CD4-positive, CD25-positive, alpha-beta regulatory T cell (primary cell): ENCODE measurements at regions not wholly inside any gene's neighbourhood (a gene's known extent, or its start where the extent isn't known, plus 50 kb on each side); places are given as distances from the start of the nearest gene placed in this dataset.

Experiments used
- ATAC-seq, 2 donors: fragments of 150-1000 bp; cut with Tn5 transposase; one replicate each; pipeline ENCODE4 v1.10.0; 2021; ENCODE audit warnings: low read depth in 2 of 2, moderate number of reproducible peaks in 2 of 2, moderate library complexity in 1 of 2
- DNase-seq, 3 donors: peaks; one replicate each; pipeline versions ENCODE4 v3.0.0 to v3.0.0-alpha.2; 2012 to 2022; ENCODE audit warnings: mixed read lengths in 1 of 3
- H3K27ac ChIP-seq: one replicate; pipeline ENCODE4 v1.7.0; 2013; ENCODE audit warnings: mild to moderate bottlenecking, low read length; ENCODE audit not compliant: insufficient read depth, poor library complexity, severe bottlenecking
- H3K27me3 ChIP-seq: one replicate; pipeline ENCODE4 v1.7.0; 2013; ENCODE audit warnings: low read length; ENCODE audit not compliant: control insufficient read depth, insufficient read depth
- H3K36me3 ChIP-seq: one replicate; pipeline ENCODE4 v1.7.0; 2013; ENCODE audit warnings: mild to moderate bottlenecking, low read length, moderate library complexity; ENCODE audit not compliant: control insufficient read depth, insufficient read depth
- H3K4me1 ChIP-seq: 2 replicates; pipeline ENCODE4 v1.7.0; 2013; ENCODE audit warnings: mild to moderate bottlenecking, low read length; ENCODE audit not compliant: insufficient read depth, control insufficient read depth, poor library complexity, severe bottlenecking
- H3K4me3 ChIP-seq: one replicate; pipeline ENCODE4 v1.7.0; 2013; ENCODE audit warnings: low read depth, mild to moderate bottlenecking, low read length, moderate library complexity
- H3K9me3 ChIP-seq, 2 experiments: 1 replicate in 1 of 2; 2 replicates in 1 of 2; pipeline ENCODE4 v1.7.0; 2013; ENCODE audit warnings: low read length in 2 of 2, mild to moderate bottlenecking in 1 of 2, moderate library complexity in 1 of 2; ENCODE audit not compliant: control insufficient read depth in 2 of 2
- H3K27ac Mint-ChIP-seq, 3 donors: one replicate each; pipeline ENCODE4 v1.8.0; 2020 to 2022; ENCODE audit warnings: mild to moderate bottlenecking in 3 of 3, mixed read lengths in 3 of 3, moderate library complexity in 2 of 3
- H3K27me3 Mint-ChIP-seq: one replicate; pipeline ENCODE4 v1.8.0; 2022; ENCODE audit warnings: mild to moderate bottlenecking, mixed read lengths
- H3K36me3 Mint-ChIP-seq: one replicate; pipeline ENCODE4 v1.8.0; 2020; ENCODE audit warnings: mixed read lengths
- H3K4me1 Mint-ChIP-seq, 4 donors: one replicate each; pipeline ENCODE4 v1.8.0; 2020 to 2022; ENCODE audit warnings: mixed read lengths in 4 of 4, mild to moderate bottlenecking in 1 of 4
- H3K4me3 Mint-ChIP-seq, 4 donors: one replicate each; pipeline ENCODE4 v1.8.0; 2020 to 2022; ENCODE audit warnings: mild to moderate bottlenecking in 4 of 4, mixed read lengths in 4 of 4, moderate library complexity in 3 of 4
- H3K9me3 Mint-ChIP-seq, 7 donors: one replicate each; pipeline ENCODE4 v1.8.0; 2020 to 2022; ENCODE audit warnings: mixed read lengths in 7 of 7, mild to moderate bottlenecking in 3 of 7, moderate library complexity in 2 of 7

- no peaks in the 10 kb centered on the region for H3K36me3 ChIP-seq
- no peaks in the 10 kb centered on the region for H3K9me3 ChIP-seq
- H3K4me3 Mint-ChIP-seq, result peak overlapping the region in 2 of 4 donors; percentile 25 to 43
- H3K9me3 Mint-ChIP-seq, result peaks cover 0 to 1% (median 0%) of the 10 kb centered on the region in 7 donors
- no peak overlapping the region for H3K27ac ChIP-seq
- H3K27me3 Mint-ChIP-seq, result no peaks in the 10 kb centered on the region
- H3K4me3 ChIP-seq, result no peak overlapping the region
- H3K27me3 ChIP-seq, result no peaks in the 10 kb centered on the region
- peaks cover 15 to 40% (median 36%) of the 10 kb centered on the region in 4 donors for H3K4me1 Mint-ChIP-seq
- ATAC-seq (no peak), DNase-seq (peak in 1 of 3 donors; percentile 53)
- H3K4me1 ChIP-seq, result peaks cover 29% of the 10 kb centered on the region
- H3K36me3 Mint-ChIP-seq, result no peaks in the 10 kb centered on the region
- peak overlapping the region in 2 of 3 donors; percentile 6 to 57 for H3K27ac Mint-ChIP-seq
These were observed 217.1 kb downstream of the PIK3R1 start for GRCh38 chr5:68432682-68433081.

- Mint-ChIP-seq H3K4me3 (peak overlapping the region in 3 of 4 donors; percentile 3 to 84 (median 83)), H3K27me3 (no peaks in the 10 kb centered on the region)
- H3K4me1 ChIP-seq, result peaks cover 29% of the 10 kb centered on the region
These were observed 218.0 kb downstream of the PIK3R1 start for GRCh38 chr5:68433526-68433922.

DNA sequence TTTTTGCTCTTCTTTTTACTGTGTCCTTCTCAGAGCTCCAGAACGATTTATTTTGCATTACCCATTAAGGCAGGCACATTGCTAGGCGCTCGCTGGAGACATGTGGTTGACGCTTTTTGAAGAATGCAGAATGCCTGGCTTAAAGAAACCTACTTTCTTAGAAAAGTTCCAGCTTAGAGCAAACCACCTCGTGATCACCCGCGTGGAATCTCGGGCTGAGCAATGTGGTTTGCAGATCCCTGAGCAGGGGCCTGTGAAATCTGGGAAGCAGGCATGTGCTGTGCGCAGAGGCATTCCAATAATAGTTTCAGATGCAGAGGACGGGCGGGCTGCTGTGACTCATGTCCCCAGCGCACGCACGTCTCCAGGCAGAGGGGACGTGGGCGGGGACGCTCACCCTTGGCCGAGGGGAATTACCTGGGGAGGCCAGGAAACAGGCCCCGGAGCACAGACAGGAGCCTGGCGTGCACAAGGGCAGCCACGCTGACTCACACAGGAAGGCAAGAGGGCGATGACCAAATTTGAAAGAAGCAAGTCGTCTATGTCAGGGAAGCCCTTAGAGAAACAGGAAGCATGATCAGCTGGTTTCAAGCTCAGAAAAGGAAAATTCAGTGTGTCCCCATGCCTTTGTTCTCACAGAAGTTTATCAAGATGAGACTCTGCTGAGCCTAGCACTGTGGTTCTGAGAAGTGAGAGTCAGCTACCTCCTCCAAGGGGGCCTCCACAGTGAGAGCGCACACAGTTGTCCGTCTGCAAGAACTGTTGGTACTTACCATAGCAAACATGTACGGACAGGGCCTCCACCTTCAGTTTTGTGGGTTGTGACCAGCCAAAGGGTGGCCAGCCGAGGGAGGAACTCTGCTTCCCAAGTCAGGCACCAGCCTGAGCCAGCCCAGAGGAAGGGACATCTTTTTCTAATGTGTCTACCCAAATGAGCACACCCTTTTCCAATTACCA, 218.6 kb downstream of the PIK3R1 start:
- H3K4me1 Mint-ChIP-seq, result peaks cover 15 to 40% (median 36%) of the 10 kb centered on the region in 4 donors

More at GRCh38 chr5:68433526-68433922, 218.0 kb downstream of the PIK3R1 start:
- H3K27ac Mint-ChIP-seq, result peak overlapping the region in 2 of 3 donors; percentile 73 to 82
- peaks cover 15 to 40% (median 36%) of the 10 kb centered on the region in 4 donors for H3K4me1 Mint-ChIP-seq
- Histone ChIP-seq H3K27me3 (no peaks in the 10 kb centered on the region), H3K9me3 (no peaks in the 10 kb centered on the region), H3K4me3 (no peak overlapping the region), H3K36me3 (no peaks in the 10 kb centered on the region), H3K27ac (peak overlapping the region; percentile 61)
- no peaks in the 10 kb centered on the region for H3K36me3 Mint-ChIP-seq
- no peak for ATAC-seq
- DNase-seq, result no peak
- peaks cover 0 to 1% (median 0%) of the 10 kb centered on the region in 7 donors for H3K9me3 Mint-ChIP-seq

DNA sequence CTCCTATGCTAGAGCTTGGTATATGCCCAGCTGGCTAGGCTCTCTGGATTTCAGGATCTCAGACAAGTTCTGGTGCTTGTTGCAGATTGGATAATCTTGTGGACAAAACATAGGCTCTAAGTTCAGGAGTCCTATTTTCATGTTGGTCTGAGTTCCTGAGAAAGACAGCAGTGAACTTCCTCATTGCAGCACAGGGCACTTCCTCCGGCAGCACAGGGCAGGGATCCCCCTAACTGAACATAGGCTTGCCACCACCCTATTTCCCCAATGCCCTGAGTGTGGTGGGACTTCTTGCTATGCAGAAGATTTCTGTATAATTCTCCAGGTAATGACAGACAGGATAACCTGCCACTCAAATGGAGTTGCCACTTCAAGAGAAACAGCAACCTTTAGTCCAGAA, 220.1 kb downstream of the PIK3R1 start:
- H3K9me3 ChIP-seq, result no peaks in the 10 kb centered on the region
- no peak for ATAC-seq
- Mint-ChIP-seq H3K9me3 (peaks cover 0 to 1% (median 0%) of the 10 kb centered on the region in 7 donors), H3K4me1 (peaks cover 15 to 40% (median 36%) of the 10 kb centered on the region in 4 donors), H3K27me3 (no peaks in the 10 kb centered on the region), H3K36me3 (no peaks in the 10 kb centered on the region), H3K4me3 (peak overlapping the region in 1 of 4 donors; percentile 22), H3K27ac (peak overlapping the region in 1 of 3 donors; percentile 20)
- H3K36me3 ChIP-seq, result no peaks in the 10 kb centered on the region
- H3K4me3 ChIP-seq, result no peak overlapping the region
- no peaks in the 10 kb centered on the region for H3K27me3 ChIP-seq
- H3K4me1 ChIP-seq, result peaks cover 29% of the 10 kb centered on the region
- DNase-seq, result no peak
- H3K27ac ChIP-seq, result no peak overlapping the region

More for the DNA sequence above, 218.6 kb downstream of the PIK3R1 start:
- Histone ChIP-seq H3K27me3 (no peaks in the 10 kb centered on the region), H3K4me1 (peaks cover 29% of the 10 kb centered on the region), H3K36me3 (no peaks in the 10 kb centered on the region), H3K9me3 (no peaks in the 10 kb centered on the region), H3K4me3 (peak overlapping the region; percentile 61), H3K27ac (peak overlapping the region; percentile 66)
- DNase-seq, result peak; percentile 59 to 91 (median 60)
- H3K4me3 Mint-ChIP-seq, result peak overlapping the region; percentile 3 to 84 (median 76)
- no peaks in the 10 kb centered on the region for H3K36me3 Mint-ChIP-seq
- H3K27ac Mint-ChIP-seq, result peak overlapping the region; percentile 73 to 90 (median 82)
- ATAC-seq, result peak; percentile 96
- H3K27me3 Mint-ChIP-seq, result no peaks in the 10 kb centered on the region
- peaks cover 0 to 1% (median 0%) of the 10 kb centered on the region in 7 donors for H3K9me3 Mint-ChIP-seq

- Mint-ChIP-seq H3K4me3 (no peak overlapping the region), H3K27ac (no peak overlapping the region), H3K9me3 (peaks cover 0 to 1% (median 0%) of the 10 kb centered on the region in 7 donors), H3K27me3 (peaks cover 5% of the 10 kb centered on the region), H3K4me1 (peaks cover 15 to 43% (median 31%) of the 10 kb centered on the region in 4 donors), H3K36me3 (no peaks in the 10 kb centered on the region)
- H3K36me3 ChIP-seq, result no peaks in the 10 kb centered on the region
- H3K4me3 ChIP-seq, result no peak overlapping the region
- ATAC-seq, result no peak
- peaks cover 29% of the 10 kb centered on the region for H3K4me1 ChIP-seq
- no peak overlapping the region for H3K27ac ChIP-seq
- peaks cover 2% of the 10 kb centered on the region for H3K27me3 ChIP-seq
- no peak for DNase-seq
- H3K9me3 ChIP-seq, result no peaks in the 10 kb centered on the region
These were observed 221.3 kb downstream of the PIK3R1 start for GRCh38 chr5:68436686-68437520.

DNA sequence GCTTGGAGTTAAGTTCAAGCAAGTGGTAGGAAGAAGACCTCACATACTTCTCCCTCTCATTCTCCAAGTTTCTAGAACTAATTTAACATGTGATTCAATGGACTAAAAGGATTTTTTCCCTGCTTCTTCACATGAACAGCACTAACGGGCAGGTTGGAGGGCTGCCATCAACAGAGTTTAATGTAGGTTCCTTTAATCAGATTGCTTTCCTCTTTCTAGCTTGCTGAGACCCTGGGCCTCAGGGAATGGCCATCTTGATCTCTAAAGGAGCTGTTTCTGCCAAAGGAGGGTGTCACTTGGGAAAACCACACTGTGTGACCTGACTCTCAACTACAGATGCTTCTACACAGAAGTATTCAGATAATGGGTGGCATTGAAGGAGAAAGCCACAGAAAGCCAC, 223.3 kb downstream of the PIK3R1 start:
- ATAC-seq (no peak), DNase-seq (no peak)
- Mint-ChIP-seq H3K36me3 (no peaks in the 10 kb centered on the region), H3K9me3 (no peaks in the 10 kb centered on the region), H3K27ac (no peak overlapping the region), H3K4me1 (peaks cover 6 to 24% (median 17%) of the 10 kb centered on the region in 4 donors), H3K4me3 (no peak overlapping the region), H3K27me3 (peaks cover 5% of the 10 kb centered on the region)
- peaks cover 15% of the 10 kb centered on the region for H3K4me1 ChIP-seq
- no peaks in the 10 kb centered on the region for H3K9me3 ChIP-seq
- H3K4me3 ChIP-seq, result no peak overlapping the region
- H3K27me3 ChIP-seq, result peaks cover 2% of the 10 kb centered on the region
- H3K27ac ChIP-seq, result no peak overlapping the region
- no peaks in the 10 kb centered on the region for H3K36me3 ChIP-seq

DNA sequence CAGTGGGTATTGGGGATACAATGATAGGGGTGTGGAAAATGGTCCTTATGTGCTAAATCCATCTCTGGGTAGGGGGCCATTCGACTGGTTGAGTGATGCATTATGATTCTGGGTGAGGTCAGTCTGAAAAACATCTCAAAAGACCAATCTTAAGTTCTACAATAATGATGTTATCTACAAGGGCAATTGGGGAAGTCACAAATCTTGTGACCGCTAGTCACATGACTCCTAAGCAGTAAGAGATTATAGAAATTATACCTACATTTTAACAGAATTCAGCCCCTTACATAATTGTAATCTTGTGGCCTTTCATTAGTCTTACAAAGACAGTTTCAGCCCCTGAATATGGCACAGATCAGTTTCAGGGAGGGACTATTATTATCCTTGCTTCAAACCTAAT, 224.7 kb downstream of the PIK3R1 start:
- Histone ChIP-seq H3K4me3 (no peak overlapping the region), H3K27me3 (peaks cover 2% of the 10 kb centered on the region), H3K9me3 (no peaks in the 10 kb centered on the region), H3K27ac (no peak overlapping the region), H3K4me1 (peaks cover 1% of the 10 kb centered on the region), H3K36me3 (no peaks in the 10 kb centered on the region)
- Mint-ChIP-seq H3K27me3 (peaks cover 8% of the 10 kb centered on the region), H3K4me1 (peaks cover 0 to 10% (median 4%) of the 10 kb centered on the region in 4 donors), H3K4me3 (no peak overlapping the region), H3K27ac (no peak overlapping the region), H3K36me3 (no peaks in the 10 kb centered on the region), H3K9me3 (no peaks in the 10 kb centered on the region)
- DNase-seq (no peak), ATAC-seq (no peak)
